ENCODE measurements at regions not wholly inside any gene's neighbourhood (a gene's known extent, or its start where the extent isn't known, plus 50 kb on each side); places are given as distances from the start of the nearest gene placed in this dataset.

DNA sequence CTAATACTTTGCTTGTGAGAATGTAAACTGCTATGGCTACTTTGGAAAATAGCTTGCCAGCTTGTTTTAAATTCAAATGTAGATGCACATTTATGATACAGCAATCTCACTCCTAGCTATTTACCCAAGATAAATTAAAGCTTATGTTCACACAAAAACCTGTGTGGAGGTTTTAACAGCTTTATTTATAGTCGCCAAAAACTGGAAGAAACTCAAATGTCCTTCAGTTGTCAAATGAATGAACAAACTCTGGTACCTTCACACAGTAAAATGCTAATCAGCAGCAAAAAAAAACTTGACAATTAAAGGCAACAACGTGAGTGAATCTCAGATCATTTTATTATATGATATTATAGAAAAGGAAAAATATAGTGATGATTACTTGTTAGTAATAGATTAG, 248.6 kb upstream of the NECTIN3 start:
- no peak for TF ChIP-seq YY1 (IDR thresholded peaks at IDR 0.05; ENCODE audit: insufficient read depth, insufficient read length)
- TF ChIP-seq ZNF274 (IDR thresholded peaks at IDR 0.05; ENCODE audit: low read depth, low read length) = no peak

Data from NT2/D1 (cell line).